ENCODE measurements at regions not wholly inside any gene's neighbourhood (a gene's known extent, or its start where the extent isn't known, plus 50 kb on each side); places are given as distances from the start of the nearest gene placed in this dataset.

DNA sequence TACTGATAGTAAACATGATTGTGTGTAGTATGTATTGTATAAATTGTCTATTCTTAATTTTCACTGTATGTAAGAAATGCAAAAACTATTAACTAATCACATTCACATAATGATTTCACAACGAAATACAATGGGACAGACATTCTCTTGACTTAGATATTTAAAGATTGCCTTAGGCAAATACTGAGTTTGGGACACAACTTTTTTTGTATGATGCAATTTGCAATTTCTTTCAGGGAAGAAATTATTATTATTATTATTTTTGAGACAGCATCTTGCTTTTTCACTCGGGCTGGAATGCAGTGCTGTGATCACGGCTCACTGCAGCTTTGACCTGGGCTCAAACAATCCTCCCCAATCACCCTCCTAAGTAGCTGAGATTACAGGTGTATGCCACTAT is 173.2 kb upstream of the TRIM24 start:
- no peak overlapping the region for H3K23ac ChIP-seq (ENCODE audit: low read depth, low read length)
- no peaks in the 10 kb centered on the region for H3K4me1 ChIP-seq (ENCODE audit: control insufficient read depth, insufficient read depth, low read length)
- no peak overlapping the region for H2BK120ac ChIP-seq (ENCODE audit: low read depth, low read length)
- POLR2A ChIA-PET (ENCODE audit: unreplicated experiment): no interaction called here
- H3K9ac ChIP-seq (ENCODE audit: low read depth, low read length): no peak overlapping the region
- H3K4ac ChIP-seq (ENCODE audit: low read depth, low read length): no peak overlapping the region
- H2BK20ac ChIP-seq (ENCODE audit: low read depth, low read length): no peak overlapping the region
- ATAC-seq (ENCODE audit: low read depth): no peak
- H3K79me1 ChIP-seq (ENCODE audit: low read depth in 1 of 2, low read length in 2 of 2): no peaks in the 10 kb centered on the region
- CTCF ChIA-PET: no interaction called here
- H3K56ac ChIP-seq (ENCODE audit: extremely low read depth, insufficient read depth, low read length): no peak overlapping the region
- H2AFZ ChIP-seq (replicated peaks; ENCODE audit: low read length, poor library complexity): no peak overlapping the region
- BruUV-seq (replicated peaks): no TSS peak
- H3K4me2 ChIP-seq (ENCODE audit: low read depth, low read length): no peak overlapping the region
- no peak overlapping the region for H2BK5ac ChIP-seq (ENCODE audit: low read depth, low read length, poor library complexity, severe bottlenecking)
- H3K4me3 ChIP-seq (ENCODE audit: insufficient read depth, low read depth, low read length): no peak overlapping the region
- H4K5ac ChIP-seq (ENCODE audit: low read depth, low read length): no peak overlapping the region
- 17% methylated on average over 1 of the region's 3 CpGs; no CpG with 5 or more reads in 1 of the 2 experiments for WGBS, 2 experiments (ENCODE audit: extremely low coverage in 2 of 2, insufficient read length in 1 of 2)
- H2BK15ac ChIP-seq (ENCODE audit: low read depth, low read length): no peak overlapping the region
- no peak overlapping the region for H2AK9ac ChIP-seq (replicated peaks; ENCODE audit: low read depth, low read length, poor library complexity)
- no peaks in the 10 kb centered on the region for H3K9me1 ChIP-seq (ENCODE audit: insufficient read depth, low read length)
- no peak overlapping the region for H4K8ac ChIP-seq (ENCODE audit: low read depth in 2 of 2, low read length in 2 of 2)
- no peak overlapping the region for H3K27ac ChIP-seq (ENCODE audit: insufficient read depth, low read length)
- H3K9me3 ChIP-seq (ENCODE audit: control insufficient read depth, insufficient read depth, low read length): peaks cover 13% of the 10 kb centered on the region
- H3K36me3 ChIP-seq (ENCODE audit: control insufficient read depth, insufficient read depth, low read length): no peaks in the 10 kb centered on the region
- no peaks in the 10 kb centered on the region for H4K20me1 ChIP-seq (ENCODE audit: insufficient read depth, low read length)
- no peak for DNase-seq
- no peak overlapping the region for H3K14ac ChIP-seq (replicated peaks; ENCODE audit: low read depth, low read length)
- H2AK5ac ChIP-seq (ENCODE audit: low read depth, low read length): no peak overlapping the region
- TF ChIP-seq CHD1 (IDR thresholded peaks at IDR 0.05; ENCODE audit: low read depth, low read length) (no peak), RCOR1 (IDR thresholded peaks at IDR 0.05; ENCODE audit: insufficient replicate concordance, low read length) (no peak), BHLHE40 (IDR thresholded peaks at IDR 0.05; ENCODE audit: low read depth, low read length) (no peak), NFE2L2 (IDR thresholded peaks at IDR 0.05; ENCODE audit: low read depth, low read length) (no peak), RAD21 (IDR thresholded peaks at IDR 0.05; ENCODE audit: low read length) (no peak), MXI1 (IDR thresholded peaks at IDR 0.05; ENCODE audit: borderline replicate concordance, low read depth, low read length) (no peak), MAFK (IDR thresholded peaks at IDR 0.05; ENCODE audit: low read depth, low read length) (no peak), MAZ (IDR thresholded peaks at IDR 0.05; ENCODE audit: borderline replicate concordance, low read depth, low read length) (no peak), CEBPB (IDR thresholded peaks at IDR 0.05; ENCODE audit: low read depth, low read length) (no peak)
- TF ChIP-seq, protein P1, sequence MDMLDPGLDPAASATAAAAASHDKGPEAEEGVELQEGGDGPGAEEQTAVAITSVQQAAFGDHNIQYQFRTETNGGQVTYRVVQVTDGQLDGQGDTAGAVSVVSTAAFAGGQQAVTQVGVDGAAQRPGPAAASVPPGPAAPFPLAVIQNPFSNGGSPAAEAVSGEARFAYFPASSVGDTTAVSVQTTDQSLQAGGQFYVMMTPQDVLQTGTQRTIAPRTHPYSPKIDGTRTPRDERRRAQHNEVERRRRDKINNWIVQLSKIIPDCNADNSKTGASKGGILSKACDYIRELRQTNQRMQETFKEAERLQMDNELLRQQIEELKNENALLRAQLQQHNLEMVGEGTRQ (IDR thresholded peaks at IDR 0.05; ENCODE audit: low read depth, low read length): no peak
- TF ChIP-seq, protein P2, sequence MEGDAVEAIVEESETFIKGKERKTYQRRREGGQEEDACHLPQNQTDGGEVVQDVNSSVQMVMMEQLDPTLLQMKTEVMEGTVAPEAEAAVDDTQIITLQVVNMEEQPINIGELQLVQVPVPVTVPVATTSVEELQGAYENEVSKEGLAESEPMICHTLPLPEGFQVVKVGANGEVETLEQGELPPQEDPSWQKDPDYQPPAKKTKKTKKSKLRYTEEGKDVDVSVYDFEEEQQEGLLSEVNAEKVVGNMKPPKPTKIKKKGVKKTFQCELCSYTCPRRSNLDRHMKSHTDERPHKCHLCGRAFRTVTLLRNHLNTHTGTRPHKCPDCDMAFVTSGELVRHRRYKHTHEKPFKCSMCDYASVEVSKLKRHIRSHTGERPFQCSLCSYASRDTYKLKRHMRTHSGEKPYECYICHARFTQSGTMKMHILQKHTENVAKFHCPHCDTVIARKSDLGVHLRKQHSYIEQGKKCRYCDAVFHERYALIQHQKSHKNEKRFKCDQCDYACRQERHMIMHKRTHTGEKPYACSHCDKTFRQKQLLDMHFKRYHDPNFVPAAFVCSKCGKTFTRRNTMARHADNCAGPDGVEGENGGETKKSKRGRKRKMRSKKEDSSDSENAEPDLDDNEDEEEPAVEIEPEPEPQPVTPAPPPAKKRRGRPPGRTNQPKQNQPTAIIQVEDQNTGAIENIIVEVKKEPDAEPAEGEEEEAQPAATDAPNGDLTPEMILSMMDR (conservative IDR thresholded peaks at IDR 0.05; ENCODE audit: low read depth, low read length): no peak
- no peak overlapping the region for H3K18ac ChIP-seq (ENCODE audit: low read depth, low read length)
- H3K27me3 ChIP-seq (ENCODE audit: control insufficient read depth, insufficient read depth, low read length): no peaks in the 10 kb centered on the region
- dilution Hi-C loops (cut with HindIII; ENCODE audit: low sequenced_read_pairs, unreplicated experiment): no loop called here
- intact Hi-C loops (cut with micrococcal nuclease): no loop called here
- in situ Hi-C loops (cut with MboI; ENCODE audit: low sequenced_read_pairs): no loop called here
- H4K91ac ChIP-seq (ENCODE audit: insufficient read depth, low read depth, low read length): no peak overlapping the region

All from IMR-90 (cell line).